HG02981 (cell line): ENCODE measurements at regions not wholly inside any gene's neighbourhood (a gene's known extent, or its start where the extent isn't known, plus 50 kb on each side); places are given as distances from the start of the nearest gene placed in this dataset.
"Not testable (repeated sequence)": the region's sequence is repeated elsewhere in the genome, so short reads cannot be mapped to it uniquely, and the experiment has no call there.

Experiments
- ATAC-seq: cut with Tn5 transposase; IDR thresholded peaks from one replicate; pipeline ENCODE4 v1.9.1; 2021; ENCODE audit warnings: mild to moderate bottlenecking, moderate library complexity; ENCODE audit not compliant: unreplicated experiment

DNA sequence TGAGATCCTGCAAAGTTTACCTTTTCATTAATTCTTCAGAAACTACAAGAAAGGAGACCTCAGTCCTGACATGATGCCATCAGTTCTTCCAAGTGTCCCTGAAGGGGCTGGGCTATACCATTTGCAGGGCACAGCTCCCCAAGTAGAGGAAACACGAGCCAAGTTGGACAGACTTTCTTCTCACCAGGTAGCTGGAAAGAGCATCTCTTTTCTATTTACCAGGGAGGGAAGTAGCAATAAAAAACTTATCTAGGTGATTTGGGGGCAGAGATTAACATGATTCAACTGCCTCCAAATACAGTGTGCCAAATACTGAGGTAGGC lies 103.9 kb upstream of the KCND3 start:
- ATAC-seq, result no peak

DNA sequence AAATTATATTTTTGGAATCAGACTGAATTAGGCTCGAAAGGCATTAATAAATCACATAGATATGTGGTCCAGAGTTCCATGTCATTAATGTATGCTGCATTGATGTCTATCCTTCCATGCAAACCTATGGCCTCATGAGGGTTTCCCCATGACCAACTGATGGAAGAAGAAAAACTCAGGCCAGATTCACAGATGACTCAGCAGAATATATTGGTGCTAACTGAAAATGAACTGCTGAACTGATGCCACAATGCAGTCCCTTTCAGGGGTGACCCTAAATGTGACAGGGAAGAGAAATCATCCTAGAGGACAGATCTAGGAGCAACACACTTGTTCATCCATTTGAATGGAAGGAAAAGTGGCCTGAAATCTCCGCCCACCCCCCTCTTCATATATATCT lies 110.5 kb upstream of the KCND3 start:
- ATAC-seq, result no peak

- ATAC-seq, result no peak
Measured at GRCh38 chr1:112105557-112105956, 116.1 kb upstream of the KCND3 start.

DNA sequence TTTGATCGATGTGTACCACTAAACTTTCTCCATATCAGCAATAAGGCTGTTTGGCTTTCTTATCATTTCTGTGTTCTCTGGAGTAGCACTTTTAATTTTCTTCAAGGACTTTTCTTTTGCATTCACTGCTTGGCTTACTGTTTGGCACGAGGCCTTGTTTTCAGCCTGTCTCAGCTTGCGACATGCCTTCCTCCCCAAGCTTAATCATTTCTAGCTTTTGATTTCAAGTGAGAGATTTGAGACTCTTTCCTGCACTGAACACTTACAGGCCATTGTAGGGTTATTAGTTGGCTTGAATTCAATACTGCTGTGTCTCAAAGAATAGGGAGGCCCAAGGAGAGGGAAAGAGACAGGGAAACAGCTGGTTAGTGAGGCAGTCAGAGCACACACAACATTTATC lies 120.6 kb upstream of the KCND3 start:
- ATAC-seq, result no peak

DNA sequence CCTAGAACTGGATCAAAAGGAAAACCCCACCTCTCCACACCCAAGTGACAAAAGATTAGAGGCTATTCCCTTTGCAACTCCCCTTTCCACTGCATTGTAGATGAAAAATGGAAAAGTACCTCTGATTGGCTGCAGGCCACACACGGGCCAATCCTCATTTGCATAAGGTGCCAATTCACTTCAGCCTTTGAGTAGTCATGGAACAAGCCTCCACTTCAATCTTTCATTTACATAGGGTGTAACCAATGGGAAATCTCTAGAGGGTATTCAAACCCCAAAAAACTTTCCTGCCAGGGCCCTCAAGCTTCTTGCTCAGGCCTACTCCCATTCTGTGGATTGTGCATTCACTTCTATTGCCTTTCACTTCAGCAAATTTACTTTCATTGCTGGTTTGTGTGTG lies 122.3 kb upstream of the KCND3 start:
- no peak for ATAC-seq

DNA sequence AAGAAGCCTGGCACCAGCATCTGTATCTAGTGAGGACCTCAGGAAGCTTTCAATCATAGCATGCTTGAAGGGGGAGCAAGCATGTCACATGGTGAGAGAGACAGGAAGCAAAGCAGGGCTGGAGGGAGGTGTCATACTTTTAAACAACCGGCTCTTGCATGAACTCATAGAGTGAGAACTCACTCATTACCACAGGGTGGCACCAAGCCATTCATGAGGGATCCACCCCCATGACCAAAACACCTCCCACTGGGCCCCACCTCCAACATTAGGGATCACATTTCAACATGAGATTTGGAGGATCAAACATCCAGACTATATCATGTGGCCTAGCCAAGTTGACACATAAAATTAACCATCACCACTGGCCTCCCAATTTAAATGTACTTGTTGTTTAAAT lies 125.1 kb upstream of the KCND3 start:
- ATAC-seq, result no peak

- no peak for ATAC-seq
Measured at GRCh38 chr1:112126598-112126997, 137.1 kb upstream of the KCND3 start.

DNA sequence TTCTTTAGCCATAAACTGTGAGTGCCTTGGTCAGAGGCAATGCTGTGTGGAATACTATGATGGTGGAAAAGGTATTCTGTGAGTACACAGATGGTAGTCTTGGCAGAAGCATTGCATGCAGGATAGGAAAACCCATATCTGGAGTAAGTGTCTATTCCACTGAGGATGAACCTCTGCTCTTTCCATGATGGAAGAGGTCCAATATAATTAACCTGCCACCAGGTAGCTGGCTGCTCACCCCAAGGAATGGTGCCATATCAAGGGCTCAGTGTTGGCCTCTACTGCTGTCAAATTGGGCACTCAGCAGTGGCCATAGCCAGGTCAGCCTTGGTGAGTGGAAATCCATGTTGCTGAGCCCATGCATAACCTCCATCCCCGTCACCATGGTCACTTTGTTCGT lies 138.1 kb upstream of the KCND3 start:
- ATAC-seq, result not testable (repeated sequence)

- ATAC-seq, result no peak
Measured at GRCh38 chr1:112133487-112133886, 144.0 kb upstream of the KCND3 start.

DNA sequence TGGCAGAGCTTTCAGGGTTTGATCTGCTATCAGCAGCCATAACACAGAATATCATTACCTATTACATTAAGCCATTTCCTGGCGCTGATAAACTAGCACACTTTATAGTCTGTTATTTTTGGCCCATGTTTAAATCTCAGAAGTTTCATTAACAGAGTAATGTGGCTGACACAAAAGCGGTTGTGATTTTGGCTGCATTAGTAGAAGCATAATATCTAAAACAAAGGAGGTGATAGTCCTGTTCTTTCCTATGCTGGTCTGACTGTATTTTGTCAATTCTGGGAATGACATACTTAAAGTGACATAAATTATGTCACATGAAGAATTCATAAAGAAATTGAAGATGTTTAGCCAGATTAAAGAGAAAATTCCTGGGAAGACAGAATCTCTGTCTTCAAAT lies 151.3 kb upstream of the KCND3 start:
- ATAC-seq, result no peak

DNA sequence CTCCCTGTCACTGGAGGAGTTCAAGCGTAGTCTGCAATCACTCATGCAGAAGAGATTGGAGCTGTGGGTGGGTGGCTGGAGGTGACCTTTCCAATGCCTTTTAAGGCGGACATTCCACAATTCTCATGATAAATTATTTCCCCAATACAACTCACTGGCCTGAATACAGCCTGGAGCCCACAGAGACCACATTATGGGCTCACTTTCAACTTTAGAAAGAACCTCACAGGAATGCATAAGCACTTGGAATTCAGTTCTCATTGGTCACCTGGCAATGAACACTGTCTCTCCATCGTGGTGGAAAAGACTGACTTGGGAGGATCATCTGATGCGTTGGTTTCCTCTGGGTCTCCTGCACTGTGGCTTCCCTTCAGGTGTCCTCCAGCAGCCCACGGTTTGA lies 151.8 kb upstream of the KCND3 start:
- ATAC-seq, result no peak

DNA sequence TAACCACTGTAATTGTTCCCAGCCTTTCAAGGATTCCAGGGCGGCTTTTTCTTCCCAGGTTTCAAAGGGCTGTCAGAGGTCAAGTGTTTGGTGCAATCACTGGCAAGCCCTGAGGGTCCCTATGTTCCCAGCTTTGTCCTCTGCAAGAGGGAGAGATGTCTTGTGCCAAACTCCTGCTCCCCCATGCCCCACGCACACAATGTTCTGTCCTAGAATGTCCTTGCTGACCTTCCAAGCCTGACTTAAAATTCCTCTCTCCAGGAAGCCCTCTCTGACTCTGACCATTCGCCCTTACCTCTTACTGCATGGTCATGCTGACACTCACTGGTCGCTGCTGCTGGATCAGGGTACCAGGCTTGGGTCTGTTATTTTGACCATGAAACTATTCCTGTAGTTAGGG lies 152.5 kb upstream of the KCND3 start:
- no peak for ATAC-seq

DNA sequence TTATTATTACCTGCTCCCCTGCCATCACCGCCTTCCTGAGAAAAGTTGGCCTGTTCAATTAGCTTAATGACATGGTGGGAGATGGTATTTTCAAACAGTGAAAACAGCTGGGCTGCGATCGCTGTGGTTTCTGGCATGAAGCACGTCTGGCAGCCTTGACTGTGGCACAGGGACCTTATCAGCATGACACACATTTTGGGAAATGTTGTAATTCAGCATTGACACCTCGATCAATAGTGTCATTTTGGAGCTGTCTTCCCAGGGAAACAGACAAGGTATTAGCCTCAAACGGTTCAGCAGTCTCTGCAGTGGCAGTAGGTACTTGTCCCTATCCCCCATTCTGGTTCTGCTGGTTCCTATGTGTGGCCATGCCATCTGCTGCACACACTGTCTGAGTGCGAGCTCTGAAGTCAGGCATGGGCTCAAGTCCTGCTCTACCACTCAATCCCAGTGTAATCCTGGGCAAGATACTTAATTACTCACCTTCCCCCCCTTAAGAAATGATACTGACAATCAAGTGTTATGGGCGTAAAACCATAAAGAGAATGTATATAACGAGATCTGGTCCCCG lies 154.5 kb upstream of the KCND3 start:
- ATAC-seq, result no peak

DNA sequence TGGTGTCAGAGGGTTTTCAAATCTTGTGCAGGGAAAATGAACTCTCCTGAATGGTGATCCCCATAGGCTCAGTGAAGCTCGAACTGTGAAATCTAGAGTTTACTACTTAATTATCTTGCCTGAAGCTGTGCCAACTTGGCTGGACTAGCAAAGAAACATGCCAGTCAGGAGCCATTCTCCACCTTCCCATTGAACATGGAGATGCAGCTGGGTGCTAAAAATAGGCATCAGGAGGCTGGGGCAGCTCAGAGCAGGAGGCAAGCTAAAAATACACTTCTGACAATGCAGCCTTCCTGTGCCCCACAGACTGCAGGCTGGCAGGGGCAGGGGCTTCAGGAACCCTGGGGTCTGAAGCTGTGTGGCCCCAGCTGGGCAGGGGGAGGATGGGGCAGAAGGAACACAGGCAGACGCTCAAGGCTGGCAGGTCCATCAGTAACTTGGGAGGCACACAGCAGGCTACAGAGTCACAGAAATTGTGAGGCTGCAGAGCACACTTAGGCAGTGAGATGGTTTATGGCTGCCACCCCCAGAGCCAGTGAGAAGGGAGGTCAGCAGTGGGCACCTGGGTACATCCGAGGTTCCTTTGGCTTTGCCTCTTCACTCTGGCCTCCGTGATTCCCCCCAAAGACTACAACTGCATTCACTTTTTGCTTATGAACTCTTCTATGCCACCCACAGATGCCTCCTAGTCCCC lies 155.4 kb upstream of the KCND3 start:
- ATAC-seq, result no peak

DNA sequence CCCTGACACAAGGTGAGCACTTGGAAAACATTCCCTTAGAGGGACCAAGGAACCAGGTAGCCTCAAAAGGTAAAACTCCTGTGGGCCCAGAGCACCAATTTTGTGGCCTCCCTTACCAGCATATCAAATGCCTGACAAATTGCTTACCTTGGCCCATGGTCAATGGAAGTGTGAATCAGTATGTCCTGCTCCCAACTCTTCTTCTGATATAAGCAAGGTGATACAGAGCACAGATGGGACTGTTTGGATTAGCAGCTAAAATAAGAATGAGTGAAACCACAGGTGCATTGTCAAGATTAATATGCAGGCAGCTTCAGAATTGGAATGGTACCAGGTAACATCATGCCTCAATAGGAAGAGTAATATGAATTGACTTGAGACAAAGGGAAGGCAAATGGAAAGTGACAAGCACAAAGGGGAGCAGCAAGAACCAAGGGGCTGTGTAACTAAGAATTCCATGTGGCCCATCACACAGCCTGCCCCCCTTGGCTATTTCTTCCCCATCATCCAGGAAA lies 156.8 kb upstream of the KCND3 start:
- ATAC-seq, result no peak

- ATAC-seq, result not testable (repeated sequence)
Measured at GRCh38 chr1:112160214-112160613, 170.7 kb upstream of the KCND3 start.

DNA sequence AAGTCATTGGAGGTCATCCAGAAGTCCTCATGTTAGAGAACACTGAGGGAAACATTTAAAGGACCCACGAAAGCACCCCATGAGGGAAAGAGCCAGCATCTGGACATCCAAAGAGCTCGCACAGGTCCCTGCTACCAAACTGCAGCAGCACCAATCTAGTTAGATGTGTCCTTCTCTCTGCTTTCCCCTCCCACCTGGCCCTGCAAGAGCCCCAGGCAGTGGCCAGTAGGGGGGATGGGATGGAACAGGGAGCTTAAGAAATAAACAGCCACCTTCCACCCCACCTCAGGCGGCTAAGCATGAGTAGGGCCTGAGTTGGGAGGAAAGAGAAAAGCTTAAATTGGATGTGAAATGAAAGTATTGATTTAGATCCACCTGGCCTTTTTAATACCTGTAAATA lies 175.9 kb upstream of the KCND3 start:
- ATAC-seq, result no peak

DNA sequence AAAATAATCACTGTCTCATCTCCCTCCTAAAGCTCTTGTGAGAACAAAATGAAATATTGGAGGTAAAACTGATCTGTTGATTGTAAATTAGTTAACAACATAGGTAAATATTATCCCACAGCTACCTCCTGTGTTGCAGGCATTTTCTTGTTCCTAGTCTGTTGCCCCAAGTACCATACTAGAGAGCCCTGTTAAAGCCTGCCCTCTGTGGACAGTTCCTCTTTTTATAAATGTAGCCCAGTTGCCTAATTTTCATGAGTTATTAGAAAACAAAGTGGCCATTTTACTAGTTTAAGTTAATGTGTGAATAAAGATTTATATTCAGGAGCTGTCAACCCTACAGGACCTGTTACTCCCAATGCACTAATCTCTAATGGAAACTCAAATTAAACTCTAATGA lies 180.0 kb upstream of the KCND3 start:
- ATAC-seq, result no peak

DNA sequence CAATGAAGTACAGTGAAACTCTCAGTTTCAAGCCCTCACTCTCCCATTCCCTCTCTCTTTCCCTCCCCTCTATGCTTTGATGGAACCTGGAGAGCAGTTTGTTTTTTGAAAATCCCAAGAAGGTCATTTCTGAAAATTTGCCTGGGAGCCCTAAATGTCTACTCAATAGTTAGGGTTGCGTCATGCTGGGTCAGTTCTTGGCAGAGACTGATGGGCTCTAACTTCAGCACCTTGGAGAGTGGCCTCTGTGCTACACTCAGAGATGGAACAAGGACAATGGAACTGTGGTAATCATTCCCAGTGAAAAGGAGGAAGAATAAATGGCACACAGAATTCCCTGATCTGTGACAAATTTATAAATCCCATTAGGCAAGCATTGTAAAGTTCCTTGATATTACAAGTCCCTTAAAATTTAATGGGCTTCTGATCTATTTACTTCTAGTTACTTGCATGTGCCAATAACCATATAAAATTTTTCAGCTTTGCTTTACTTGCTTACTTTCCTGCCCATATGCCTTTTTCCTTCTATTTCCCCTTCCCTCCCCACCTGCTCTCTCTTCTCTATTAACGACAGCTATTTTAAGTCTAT lies 182.9 kb upstream of the KCND3 start:
- no peak for ATAC-seq

GRCh38 chr1:112177314-112177713 lies 187.8 kb upstream of the KCND3 start:
- no peak for ATAC-seq

- ATAC-seq, result no peak
Measured at GRCh38 chr1:112188611-112189010, 199.1 kb upstream of the KCND3 start.

DNA sequence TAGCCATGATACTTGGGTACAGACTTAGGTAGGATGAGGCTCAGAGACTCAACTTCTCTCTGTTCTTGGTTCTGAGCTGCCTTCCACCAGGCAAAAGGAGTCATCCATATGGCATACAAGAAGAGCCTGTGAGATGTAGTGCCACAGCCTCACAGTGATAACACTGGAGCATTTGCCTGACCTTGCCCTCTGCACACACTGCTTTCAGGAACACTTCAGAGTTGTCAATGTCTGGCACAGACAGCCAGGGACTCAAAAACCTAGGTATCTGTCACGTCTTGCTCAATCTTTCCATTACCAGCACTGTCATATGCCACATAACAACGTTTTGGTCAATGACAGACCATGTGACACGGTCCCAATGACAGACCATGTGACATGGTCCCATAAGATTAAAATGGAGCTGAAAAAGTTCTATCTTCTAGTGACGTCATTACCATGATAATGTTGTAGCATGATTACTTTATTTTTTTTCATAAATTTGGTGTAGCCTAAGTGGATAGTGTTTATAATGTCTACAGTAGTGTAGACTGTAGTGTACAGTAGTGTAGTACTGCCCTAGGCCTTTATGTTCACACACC lies 199.9 kb upstream of the CTTNBP2NL start:
- ATAC-seq, result no peak
